Stimulated activated naive B cell treated with anti-CD40 and anti-IgM and Interleukin-4, amounts not matched to agents 10 μg/mL and 1 μg/mL and 100 μg/mL, for 72 hours (primary cell): ENCODE measurements at regions not wholly inside any gene's neighbourhood (a gene's known extent, or its start where the extent isn't known, plus 50 kb on each side); places are given as distances from the start of the nearest gene placed in this dataset.
"Not testable (repeated sequence)": the region's sequence is repeated elsewhere in the genome, so short reads cannot be mapped to it uniquely, and the experiment has no call there.

Source experiments
- ATAC-seq, 2 donors: fragments of 150-1000 bp; cut with Tn5 transposase; replicated peaks; 2 replicates each; pipeline ENCODE4 v1.10.0; 2021; ENCODE audit warnings: moderate library complexity in 1 of 2
- DNase-seq: peaks from one replicate; pipeline ENCODE4 v3.0.0; 2021
- H3K27ac Mint-ChIP-seq: one replicate; pipeline ENCODE4 v1.8.0; 2022; ENCODE audit warnings: mild to moderate bottlenecking, mixed read lengths
- H3K27me3 Mint-ChIP-seq, 2 donors: one replicate each; pipeline ENCODE4 v1.8.0; 2022; ENCODE audit warnings: mixed read lengths in 2 of 2
- H3K36me3 Mint-ChIP-seq, 2 donors: one replicate each; pipeline ENCODE4 v1.8.0; 2022; ENCODE audit warnings: mixed read lengths in 2 of 2, mild to moderate bottlenecking in 1 of 2
- H3K4me1 Mint-ChIP-seq, 2 donors: one replicate each; pipeline ENCODE4 v1.8.0; 2022; ENCODE audit warnings: mixed read lengths in 2 of 2, mild to moderate bottlenecking in 1 of 2
- H3K4me3 Mint-ChIP-seq, 2 donors: one replicate each; pipeline ENCODE4 v1.8.0; 2022; ENCODE audit warnings: mild to moderate bottlenecking in 2 of 2, mixed read lengths in 2 of 2, moderate library complexity in 1 of 2
- H3K9me3 Mint-ChIP-seq, 2 donors: one replicate each; pipeline ENCODE4 v1.8.0; 2022; ENCODE audit warnings: mixed read lengths in 2 of 2, mild to moderate bottlenecking in 1 of 2

DNA sequence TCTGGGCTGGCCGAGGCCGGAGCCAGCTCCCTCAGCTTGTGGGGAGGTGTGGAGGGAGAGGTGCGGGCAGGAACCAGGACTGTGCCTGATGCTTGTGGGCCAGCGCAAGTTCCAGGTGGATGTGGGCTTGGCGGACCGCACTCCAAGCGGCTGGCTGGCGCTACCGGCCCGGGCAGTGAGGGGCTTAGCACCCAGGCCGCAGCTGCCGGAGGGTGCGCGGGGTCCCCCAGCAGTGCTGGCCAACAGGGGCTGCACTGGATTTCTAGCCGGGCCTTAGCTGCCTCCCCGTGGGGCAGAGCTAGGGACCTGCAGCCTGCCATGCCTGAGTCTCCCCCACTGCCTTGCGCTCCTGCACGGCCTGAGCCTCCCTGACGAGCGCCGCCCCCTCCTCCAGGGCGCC is 242.8 kb downstream of the CCSER2 start:
- Mint-ChIP-seq H3K4me3 (no peak overlapping the region), H3K4me1 (no peaks in the 10 kb centered on the region), H3K27me3 (peaks cover 25 to 46% of the 10 kb centered on the region in 2 donors), H3K27ac (no peak overlapping the region), H3K36me3 (no peaks in the 10 kb centered on the region), H3K9me3 (peaks cover 2 to 4% of the 10 kb centered on the region in 2 donors)
- ATAC-seq (no peak), DNase-seq (no peak)

GRCh38 chr10:84574102-84574501 is 245.7 kb downstream of the CCSER2 start:
- Mint-ChIP-seq H3K4me1 (no peaks in the 10 kb centered on the region), H3K27ac (no peak overlapping the region)

DNA sequence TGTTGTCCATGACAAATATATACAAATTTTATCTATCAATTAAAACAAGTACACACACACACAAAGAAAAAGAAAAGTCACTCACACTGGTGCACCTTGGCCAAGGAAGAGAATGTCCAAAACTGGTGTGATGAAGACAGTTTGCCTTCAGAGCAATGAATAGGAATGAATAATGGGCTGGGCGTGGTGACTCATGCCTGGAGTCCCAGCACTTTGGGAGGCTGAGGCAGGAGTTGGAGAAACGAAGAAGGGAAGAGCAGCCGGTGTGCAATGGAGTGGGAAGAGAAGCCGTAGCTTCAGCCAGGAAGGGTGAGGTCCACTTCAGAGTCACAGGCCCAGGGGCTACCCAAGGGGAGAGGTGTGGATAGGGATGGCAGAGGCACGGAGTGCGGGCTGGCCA is 253.6 kb downstream of the CCSER2 start:
- DNase-seq (no peak), ATAC-seq (peak in 1 of 2 donors; percentile 14)
- Mint-ChIP-seq H3K27me3 (no peaks in the 10 kb centered on the region), H3K36me3 (no peaks in the 10 kb centered on the region), H3K9me3 (no peaks in the 10 kb centered on the region), H3K27ac (no peak overlapping the region), H3K4me1 (no peaks in the 10 kb centered on the region), H3K4me3 (no peak overlapping the region)

More at GRCh38 chr10:84574102-84574501, 245.7 kb downstream of the CCSER2 start:
- Mint-ChIP-seq H3K9me3 (peaks cover 2 to 4% of the 10 kb centered on the region in 2 donors), H3K4me3 (no peak overlapping the region), H3K27me3 (peaks cover 7 to 24% of the 10 kb centered on the region in 2 donors), H3K36me3 (no peaks in the 10 kb centered on the region)
- DNase-seq (no peak), ATAC-seq (peak in 1 of 2 donors; percentile 38)

GRCh38 chr10:84583501-84583900 is 255.1 kb downstream of the CCSER2 start:
- H3K27ac Mint-ChIP-seq = no peak overlapping the region
- H3K36me3 Mint-ChIP-seq = no peaks in the 10 kb centered on the region
- ATAC-seq = no peak

DNA sequence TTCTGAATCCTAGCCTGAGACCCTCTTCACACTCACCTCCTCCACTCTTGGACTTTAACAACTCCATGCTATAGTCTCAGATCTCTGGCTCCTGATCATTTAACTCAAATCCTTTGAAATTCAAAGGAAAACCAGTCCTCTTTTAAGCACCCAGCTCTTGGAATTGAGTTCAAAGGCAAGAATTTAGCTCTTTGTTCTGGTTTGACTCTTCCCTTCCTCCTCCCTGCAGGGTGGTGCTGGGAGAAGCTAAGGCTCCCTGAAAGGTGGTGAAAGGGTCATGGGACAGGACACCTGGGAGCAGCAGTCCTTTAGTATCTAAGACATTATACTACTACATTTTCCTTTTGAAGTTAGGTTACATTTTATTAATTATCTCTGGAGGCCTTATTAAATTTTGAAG is 259.4 kb downstream of the CCSER2 start:
- no peak for DNase-seq
- no peak for ATAC-seq
- Mint-ChIP-seq H3K4me1 (no peaks in the 10 kb centered on the region), H3K4me3 (no peak overlapping the region), H3K9me3 (no peaks in the 10 kb centered on the region), H3K36me3 (no peaks in the 10 kb centered on the region), H3K27me3 (peaks cover 0 to 4% of the 10 kb centered on the region in 2 donors), H3K27ac (no peak overlapping the region)

More at GRCh38 chr10:84583501-84583900, 255.1 kb downstream of the CCSER2 start:
- Mint-ChIP-seq H3K27me3 (no peaks in the 10 kb centered on the region), H3K4me1 (no peaks in the 10 kb centered on the region), H3K4me3 (no peak overlapping the region), H3K9me3 (no peaks in the 10 kb centered on the region)
- no peak for DNase-seq

DNA sequence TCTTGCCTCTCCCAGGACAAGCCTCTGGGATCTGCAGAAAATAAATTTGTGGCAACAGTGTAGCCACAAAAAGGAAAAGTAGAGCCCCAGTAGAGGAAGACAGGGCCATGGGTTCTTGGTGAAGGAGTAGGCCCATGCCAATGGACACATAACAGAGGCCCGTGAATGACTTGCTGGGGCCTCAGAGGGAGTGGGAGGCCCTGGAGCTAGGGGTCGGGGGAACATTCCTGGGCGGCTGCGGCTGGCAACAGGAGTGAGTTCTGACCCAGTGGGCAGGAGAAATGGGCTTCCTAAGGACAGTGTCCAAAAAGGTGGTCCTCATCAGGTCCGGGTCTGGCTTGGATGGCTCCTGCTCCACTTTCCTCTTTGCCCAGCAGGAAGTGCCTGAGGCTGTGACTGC is 260.0 kb downstream of the CCSER2 start:
- Mint-ChIP-seq H3K36me3 (no peaks in the 10 kb centered on the region), H3K9me3 (no peaks in the 10 kb centered on the region), H3K4me3 (no peak overlapping the region), H3K27me3 (peaks cover 0 to 4% of the 10 kb centered on the region in 2 donors), H3K4me1 (no peaks in the 10 kb centered on the region), H3K27ac (no peak overlapping the region)
- DNase-seq = no peak
- ATAC-seq = no peak

DNA sequence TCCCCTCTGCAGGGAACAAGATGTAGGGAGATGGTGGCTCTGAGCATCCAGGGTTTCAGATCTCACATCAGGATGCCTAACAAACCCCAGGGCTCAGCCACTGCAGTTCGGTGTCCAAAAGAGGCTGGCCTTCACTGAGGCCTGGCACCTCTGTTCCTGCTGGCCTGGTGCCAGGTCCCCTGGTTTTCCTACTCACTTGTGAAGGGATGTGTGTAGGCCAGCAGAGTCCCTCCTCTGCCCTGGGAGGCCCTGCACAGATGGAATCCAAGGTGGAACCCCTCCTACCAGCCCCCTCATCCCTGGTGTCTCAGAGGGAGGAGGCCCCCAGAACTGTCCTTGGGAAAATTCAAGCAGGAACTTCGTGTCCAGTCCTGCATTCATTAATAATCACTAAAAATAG is 260.6 kb downstream of the CCSER2 start:
- H3K27me3 Mint-ChIP-seq = peaks cover 0 to 4% of the 10 kb centered on the region in 2 donors
- DNase-seq = no peak
- no peaks in the 10 kb centered on the region for H3K36me3 Mint-ChIP-seq
- H3K4me1 Mint-ChIP-seq = no peaks in the 10 kb centered on the region
- no peak overlapping the region for H3K4me3 Mint-ChIP-seq
- H3K27ac Mint-ChIP-seq = no peak overlapping the region
- ATAC-seq = no peak
- H3K9me3 Mint-ChIP-seq = no peaks in the 10 kb centered on the region

DNA sequence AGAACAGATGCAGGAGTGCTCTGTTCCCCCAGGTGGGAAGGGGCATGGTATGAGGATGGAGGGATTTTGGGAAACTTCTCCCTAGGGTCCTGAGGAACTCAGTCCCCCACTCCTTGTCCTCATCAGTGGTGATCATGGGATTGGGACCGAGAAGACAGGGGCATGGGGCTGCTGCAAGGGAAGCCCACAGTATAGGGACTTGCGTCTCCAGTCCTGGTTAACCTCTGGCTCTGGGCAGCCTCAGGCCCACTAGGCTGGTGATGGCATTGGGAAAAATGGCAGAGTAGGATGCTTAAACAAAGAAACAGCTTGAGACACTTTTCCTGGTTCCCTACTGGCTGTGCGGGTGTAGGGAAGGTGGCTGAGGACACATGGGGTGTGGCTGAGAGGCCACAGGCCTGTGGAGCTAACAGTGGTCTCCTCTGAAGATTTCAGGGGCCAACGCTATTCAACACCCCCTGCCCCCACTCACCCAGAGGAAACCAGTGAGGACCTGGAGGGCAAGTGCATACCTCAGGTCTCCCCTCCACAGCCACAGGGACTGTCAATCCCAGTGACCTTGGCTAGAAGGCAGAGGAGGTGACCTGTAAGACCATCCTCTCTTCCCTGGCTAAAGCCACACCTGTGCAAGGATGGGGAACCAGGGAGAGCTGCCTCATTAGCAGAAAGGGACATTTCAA is 261.3 kb downstream of the CCSER2 start:
- Mint-ChIP-seq H3K36me3 (no peaks in the 10 kb centered on the region), H3K9me3 (no peaks in the 10 kb centered on the region), H3K4me3 (no peak overlapping the region), H3K4me1 (no peaks in the 10 kb centered on the region), H3K27ac (no peak overlapping the region), H3K27me3 (peaks cover 0 to 4% of the 10 kb centered on the region in 2 donors)
- DNase-seq = no peak
- no peak for ATAC-seq

DNA sequence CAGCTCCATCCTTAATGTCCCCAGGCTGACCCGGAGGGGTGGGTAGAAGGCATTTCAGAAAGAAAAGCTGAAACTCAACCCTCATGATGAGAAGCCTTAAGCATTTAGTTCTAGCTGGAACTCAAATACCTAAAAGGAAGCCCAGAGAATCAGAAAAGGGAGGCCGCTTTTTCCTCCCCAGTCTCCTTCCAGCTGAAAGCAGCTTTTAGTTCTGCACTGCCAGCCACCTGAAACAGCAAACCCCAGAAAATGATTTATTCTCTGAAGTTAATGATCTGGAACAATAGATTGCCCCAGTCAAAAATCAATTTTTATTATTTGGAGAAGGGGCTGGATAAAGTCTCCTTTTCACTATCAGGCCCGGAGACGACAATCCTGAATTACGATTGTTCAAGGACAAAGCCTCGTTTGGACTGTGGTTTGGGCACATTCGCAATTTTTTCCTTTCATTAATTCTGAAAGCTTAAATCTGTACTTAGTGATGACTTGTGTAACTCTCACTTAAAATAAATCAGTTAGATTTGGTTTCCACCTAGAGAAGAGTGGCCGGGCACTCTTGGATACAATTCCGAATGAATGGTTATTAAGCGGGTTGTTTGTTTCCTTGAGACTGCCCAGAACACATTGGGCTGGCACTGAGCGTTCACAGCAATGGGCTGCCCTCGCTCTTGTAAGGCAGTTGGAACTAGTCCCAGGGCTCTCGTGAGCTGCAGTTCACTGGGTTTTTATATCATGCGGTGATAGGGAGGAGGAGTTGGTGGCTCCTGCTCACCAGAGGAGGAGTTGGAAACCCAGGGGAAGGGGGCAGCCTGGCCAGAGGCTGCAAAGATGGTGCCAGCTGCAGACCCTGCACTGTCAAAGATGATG is 262.2 kb downstream of the CCSER2 start:
- Mint-ChIP-seq H3K4me3 (no peak overlapping the region), H3K27me3 (peaks cover 0 to 4% of the 10 kb centered on the region in 2 donors)
- no peak for ATAC-seq

GRCh38 chr10:84593506-84593905 is 265.1 kb downstream of the CCSER2 start:
- H3K36me3 Mint-ChIP-seq = no peaks in the 10 kb centered on the region
- no peak for DNase-seq
- no peak overlapping the region for H3K4me3 Mint-ChIP-seq
- H3K27me3 Mint-ChIP-seq = peaks cover 4 to 8% of the 10 kb centered on the region in 2 donors
- no peak overlapping the region for H3K27ac Mint-ChIP-seq
- no peaks in the 10 kb centered on the region for H3K4me1 Mint-ChIP-seq
- H3K9me3 Mint-ChIP-seq = peaks cover 0 to 7% of the 10 kb centered on the region in 2 donors
- no peak for ATAC-seq

More for the DNA sequence above, 262.2 kb downstream of the CCSER2 start:
- Mint-ChIP-seq H3K36me3 (no peaks in the 10 kb centered on the region), H3K4me1 (no peaks in the 10 kb centered on the region), H3K27ac (no peak overlapping the region), H3K9me3 (no peaks in the 10 kb centered on the region)
- DNase-seq = no peak

DNA sequence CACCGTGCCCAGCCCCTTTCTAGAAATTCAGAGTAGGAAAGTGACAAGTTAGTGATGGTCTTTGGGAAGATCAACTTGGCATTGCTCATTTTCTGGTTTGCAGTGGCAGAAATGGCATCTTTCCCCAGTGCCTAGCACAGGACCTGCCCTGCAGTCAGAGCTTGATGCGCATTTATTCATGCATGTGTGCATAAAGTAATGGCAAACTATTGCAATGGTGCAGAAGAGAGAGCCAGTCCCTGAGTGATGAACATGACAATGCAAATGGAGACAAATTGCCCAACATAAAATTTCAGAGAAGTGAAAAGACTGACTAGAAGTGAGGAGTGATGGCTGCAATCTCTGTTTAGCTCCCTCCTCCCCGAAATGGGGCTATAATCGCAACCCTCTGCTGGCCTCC is 268.2 kb downstream of the CCSER2 start:
- Mint-ChIP-seq H3K4me1 (no peaks in the 10 kb centered on the region), H3K36me3 (no peaks in the 10 kb centered on the region), H3K27me3 (peaks cover 4 to 8% of the 10 kb centered on the region in 2 donors), H3K4me3 (no peak overlapping the region), H3K9me3 (peaks cover 0 to 7% of the 10 kb centered on the region in 2 donors), H3K27ac (no peak overlapping the region)
- ATAC-seq = no peak
- no peak for DNase-seq

DNA sequence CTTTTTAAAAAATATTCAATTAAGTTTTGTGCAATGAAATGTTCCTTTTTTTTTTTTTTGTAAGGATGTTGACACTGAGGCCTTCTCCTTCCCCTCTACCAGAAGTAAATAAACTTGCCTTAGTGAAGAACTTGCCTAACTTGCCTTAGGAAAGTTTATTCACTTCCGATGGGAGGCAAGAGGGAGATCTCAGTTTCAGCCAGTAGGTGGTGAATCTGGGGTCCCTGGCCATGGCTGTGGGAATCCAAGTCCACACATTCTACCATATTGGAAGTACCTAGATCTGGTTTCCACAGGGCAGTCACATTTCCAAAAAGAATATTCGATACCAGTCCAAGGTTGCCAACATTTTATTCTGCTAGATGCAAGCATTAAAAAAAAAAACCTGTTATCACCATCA is 270.9 kb downstream of the CCSER2 start:
- DNase-seq (no peak), ATAC-seq (no peak)
- no peaks in the 10 kb centered on the region for H3K36me3 Mint-ChIP-seq
- H3K9me3 Mint-ChIP-seq = peaks cover 0 to 7% of the 10 kb centered on the region in 2 donors
- no peak overlapping the region for H3K27ac Mint-ChIP-seq
- H3K4me1 Mint-ChIP-seq = no peaks in the 10 kb centered on the region
- H3K4me3 Mint-ChIP-seq = no peak overlapping the region
- H3K27me3 Mint-ChIP-seq = peaks cover 2 to 8% of the 10 kb centered on the region in 2 donors

GRCh38 chr10:84600947-84601346 is 272.6 kb downstream of the CCSER2 start:
- Mint-ChIP-seq H3K9me3 (peaks cover 0 to 7% of the 10 kb centered on the region in 2 donors), H3K27ac (no peak overlapping the region), H3K4me3 (no peak overlapping the region), H3K36me3 (no peaks in the 10 kb centered on the region), H3K4me1 (no peaks in the 10 kb centered on the region), H3K27me3 (peaks cover 4 to 8% of the 10 kb centered on the region in 2 donors)
- ATAC-seq (no peak), DNase-seq (no peak)

GRCh38 chr10:84602543-84602942 is 274.2 kb downstream of the CCSER2 start:
- H3K4me3 Mint-ChIP-seq, H3K27ac Mint-ChIP-seq, H3K36me3 Mint-ChIP-seq, DNase-seq, H3K4me1 Mint-ChIP-seq, H3K9me3 Mint-ChIP-seq, ATAC-seq: not testable (repeated sequence)
- H3K27me3 Mint-ChIP-seq = peaks cover 11% of the 10 kb centered on the region in 2 donors

DNA sequence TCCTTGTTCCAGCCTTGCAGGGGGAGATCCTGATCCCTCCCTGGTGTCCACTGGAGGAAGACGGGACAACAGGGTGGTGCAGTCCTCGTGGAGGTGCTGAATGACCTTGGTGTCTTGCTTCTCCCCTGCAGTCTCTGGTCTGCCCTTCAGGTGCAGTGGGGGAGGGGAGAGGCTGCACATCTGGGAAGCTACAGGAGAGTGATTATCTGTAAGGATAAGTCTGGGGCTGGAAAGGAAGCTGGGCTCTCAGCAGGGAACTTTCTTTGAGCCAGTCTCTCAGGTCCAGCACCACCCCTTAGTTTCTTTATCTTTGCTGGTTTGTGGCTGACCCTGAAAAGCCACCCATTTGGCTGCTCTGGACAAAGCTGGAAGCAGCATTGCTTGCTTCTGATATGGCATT is 275.6 kb downstream of the CCSER2 start:
- Mint-ChIP-seq H3K4me3 (no peak overlapping the region), H3K27me3 (peaks cover 11 to 13% of the 10 kb centered on the region in 2 donors), H3K27ac (no peak overlapping the region), H3K9me3 (no peaks in the 10 kb centered on the region), H3K4me1 (no peaks in the 10 kb centered on the region), H3K36me3 (no peaks in the 10 kb centered on the region)
- no peak for ATAC-seq
- DNase-seq = no peak
